HG02852 (cell line): ENCODE measurements at regions not wholly inside any gene's neighbourhood (a gene's known extent, or its start where the extent isn't known, plus 50 kb on each side); places are given as distances from the start of the nearest gene placed in this dataset.
A peak's percentile ranks its signal among the peaks of the same experiment; 100 is the strongest.
"Not testable (repeated sequence)": the region's sequence is repeated elsewhere in the genome, so short reads cannot be mapped to it uniquely, and the experiment has no call there.

Experiments used
- ATAC-seq: cut with Tn5 transposase; IDR thresholded peaks from one replicate; pipeline ENCODE4 v1.9.1; 2021; ENCODE audit warnings: mild to moderate bottlenecking, moderate library complexity; ENCODE audit not compliant: unreplicated experiment

GRCh38 chr9:39463696-39464095 is 108.2 kb downstream of the SPATA31A1 start:
- ATAC-seq = peak; percentile 36

- ATAC-seq = peak; percentile 98
Observed at GRCh38 chr9:39464122-39464777, 108.8 kb downstream of the SPATA31A1 start.

GRCh38 chr9:39474499-39474898 is 119.0 kb downstream of the SPATA31A1 start:
- ATAC-seq = peak; percentile 100

- not testable (repeated sequence) for ATAC-seq
Observed at GRCh38 chr9:39483073-39483472, 127.6 kb downstream of the SPATA31A1 start.

GRCh38 chr9:39483880-39484279 is 128.4 kb downstream of the SPATA31A1 start:
- ATAC-seq = peak; percentile 55

GRCh38 chr9:39484292-39484691 is 128.8 kb downstream of the SPATA31A1 start:
- peak; percentile 85 for ATAC-seq

- ATAC-seq = not testable (repeated sequence)
Observed at GRCh38 chr9:39487477-39487876, 132.0 kb downstream of the SPATA31A1 start.

GRCh38 chr9:39496248-39496647 is 140.8 kb downstream of the SPATA31A1 start:
- ATAC-seq = not testable (repeated sequence)

- ATAC-seq = not testable (repeated sequence)
Observed at GRCh38 chr9:39503178-39503577, 147.7 kb downstream of the SPATA31A1 start.

- ATAC-seq = not testable (repeated sequence)
Observed at GRCh38 chr9:39527387-39528029, 172.0 kb downstream of the SPATA31A1 start.

GRCh38 chr9:39532597-39532996 is 177.1 kb downstream of the SPATA31A1 start:
- ATAC-seq = peak; percentile 52

- not testable (repeated sequence) for ATAC-seq
Observed at GRCh38 chr9:39533001-39533762, 177.7 kb downstream of the SPATA31A1 start.

GRCh38 chr9:39533763-39534548 is 178.5 kb downstream of the SPATA31A1 start:
- ATAC-seq = not testable (repeated sequence)

GRCh38 chr9:39534897-39535296 is 179.4 kb downstream of the SPATA31A1 start:
- ATAC-seq = not testable (repeated sequence)

- ATAC-seq = not testable (repeated sequence)
Observed at GRCh38 chr9:39542157-39542556, 186.7 kb downstream of the SPATA31A1 start.

- ATAC-seq = not testable (repeated sequence)
Observed at GRCh38 chr9:39545079-39545478, 189.6 kb downstream of the SPATA31A1 start.

- not testable (repeated sequence) for ATAC-seq
Observed at GRCh38 chr9:39550573-39550972, 195.1 kb downstream of the SPATA31A1 start.

GRCh38 chr9:39551544-39551943 is 196.1 kb downstream of the SPATA31A1 start:
- not testable (repeated sequence) for ATAC-seq

GRCh38 chr9:39552242-39552881 is 196.9 kb downstream of the SPATA31A1 start:
- not testable (repeated sequence) for ATAC-seq

- ATAC-seq = not testable (repeated sequence)
Observed at GRCh38 chr9:39554352-39554751, 198.9 kb downstream of the SPATA31A1 start.
